GM18873 (cell line): ENCODE measurements at regions not wholly inside any gene's neighbourhood (a gene's known extent, or its start where the extent isn't known, plus 50 kb on each side); places are given as distances from the start of the nearest gene placed in this dataset.

Experiments
- ATAC-seq: cut with Tn5 transposase; IDR thresholded peaks from one replicate; pipeline ENCODE4 v1.9.1; 2021; ENCODE audit warnings: mild to moderate bottlenecking, moderate library complexity, moderate number of reproducible peaks; ENCODE audit not compliant: unreplicated experiment, low FRiP score

DNA sequence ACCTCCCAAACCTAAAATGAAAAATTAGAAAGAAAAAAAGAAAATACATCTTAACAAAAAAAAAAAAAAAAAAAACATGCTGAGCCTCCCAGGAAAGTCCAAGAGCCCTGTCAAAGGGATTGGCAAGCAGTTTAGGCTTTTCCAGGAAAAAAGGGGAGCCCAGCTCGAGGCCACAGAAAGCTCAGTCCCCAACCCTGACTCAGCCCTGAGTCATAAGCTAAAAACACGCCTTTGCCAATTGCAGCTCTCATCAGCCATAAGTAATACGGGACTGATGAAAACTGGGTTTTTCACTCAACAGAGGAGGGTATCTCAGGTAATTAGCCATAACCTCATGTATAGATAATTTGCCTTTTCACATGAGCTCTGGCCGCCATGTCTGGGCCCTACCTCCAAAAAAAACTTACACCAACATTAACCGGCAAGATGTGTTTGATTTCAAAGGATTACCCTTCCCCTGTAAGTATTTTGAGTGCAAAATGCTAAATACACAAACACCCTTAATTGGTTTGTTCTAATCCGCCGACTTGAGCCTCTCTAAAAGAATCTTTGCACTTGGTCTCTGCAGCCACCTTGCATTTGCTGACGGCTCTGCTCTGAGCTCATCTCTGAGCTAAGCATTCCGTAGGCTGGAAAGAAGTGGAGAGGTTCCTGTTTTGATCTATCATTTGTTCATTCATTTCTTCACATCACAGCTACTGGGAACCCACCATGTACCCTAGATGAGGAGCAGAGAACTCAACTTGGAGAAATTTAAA lies 319.2 kb downstream of the BCL11B start:
- ATAC-seq, result no peak

DNA sequence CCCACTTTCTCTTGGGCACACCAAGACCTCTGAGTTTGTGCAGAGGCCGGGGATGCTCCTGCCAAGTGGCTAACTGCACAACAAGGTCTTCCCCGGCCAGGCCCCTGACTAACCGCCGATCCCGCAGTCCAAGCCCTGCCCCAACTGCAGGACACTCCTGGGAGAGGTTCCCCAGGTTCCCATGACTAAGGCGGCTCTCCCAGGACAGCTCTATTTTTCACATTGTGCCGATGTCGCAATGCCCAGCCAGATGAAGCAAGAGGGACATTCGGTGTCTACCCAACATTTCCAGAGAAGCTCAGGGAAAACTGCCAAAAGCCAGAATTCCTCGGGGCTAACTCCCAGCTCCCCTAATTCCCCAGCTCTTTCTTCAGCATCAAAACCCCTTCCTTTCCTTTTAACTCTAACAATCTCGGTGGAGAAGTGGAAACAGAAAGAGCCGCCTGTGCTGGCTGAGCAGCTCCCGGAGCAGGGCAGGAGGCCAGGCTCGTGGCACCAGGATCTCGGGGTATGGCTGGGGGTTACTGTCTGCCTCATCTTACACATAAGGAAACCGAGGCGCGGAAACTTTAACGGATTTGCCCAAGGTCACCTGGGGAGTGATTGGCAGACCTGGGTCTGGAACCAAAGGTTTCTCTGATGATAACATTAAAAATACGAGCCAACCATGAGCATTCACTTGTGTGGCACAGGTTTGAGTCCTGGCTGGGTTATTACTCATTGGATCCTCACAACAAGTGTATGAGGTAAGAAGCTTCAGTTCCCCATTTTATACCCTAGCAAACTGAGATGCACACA lies 318.2 kb downstream of the BCL11B start:
- no peak for ATAC-seq

DNA sequence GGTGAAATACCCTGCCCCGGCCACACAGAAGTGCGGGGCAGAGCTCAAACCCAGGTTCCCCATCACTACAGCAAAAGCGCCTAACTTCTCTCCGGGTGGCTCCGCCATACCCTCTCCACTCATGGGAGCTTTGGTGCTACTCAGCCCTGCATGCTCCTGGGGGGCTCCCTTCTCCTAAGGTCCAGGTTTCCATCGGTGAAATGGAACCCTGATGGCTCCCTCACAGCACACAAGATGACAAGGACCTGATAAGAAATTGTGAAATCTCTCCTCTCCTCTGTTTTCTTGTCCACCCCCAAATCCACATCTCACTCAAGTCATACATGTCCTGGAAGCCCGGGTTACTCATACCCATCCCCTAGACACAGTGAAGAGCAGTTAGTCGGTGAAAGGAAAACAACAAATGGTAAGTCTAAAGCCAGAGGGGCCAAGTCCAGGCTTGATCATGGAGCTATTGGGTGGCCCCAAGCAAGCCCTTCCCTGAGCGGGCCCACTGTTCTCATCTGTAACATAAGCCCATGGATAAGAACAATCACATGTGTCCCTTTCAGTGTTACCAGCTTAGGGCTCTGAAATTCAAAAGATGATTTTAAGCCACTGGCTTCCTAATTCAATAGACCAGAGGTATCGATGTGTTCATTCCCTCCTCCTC lies 317.5 kb downstream of the BCL11B start:
- ATAC-seq, result no peak

DNA sequence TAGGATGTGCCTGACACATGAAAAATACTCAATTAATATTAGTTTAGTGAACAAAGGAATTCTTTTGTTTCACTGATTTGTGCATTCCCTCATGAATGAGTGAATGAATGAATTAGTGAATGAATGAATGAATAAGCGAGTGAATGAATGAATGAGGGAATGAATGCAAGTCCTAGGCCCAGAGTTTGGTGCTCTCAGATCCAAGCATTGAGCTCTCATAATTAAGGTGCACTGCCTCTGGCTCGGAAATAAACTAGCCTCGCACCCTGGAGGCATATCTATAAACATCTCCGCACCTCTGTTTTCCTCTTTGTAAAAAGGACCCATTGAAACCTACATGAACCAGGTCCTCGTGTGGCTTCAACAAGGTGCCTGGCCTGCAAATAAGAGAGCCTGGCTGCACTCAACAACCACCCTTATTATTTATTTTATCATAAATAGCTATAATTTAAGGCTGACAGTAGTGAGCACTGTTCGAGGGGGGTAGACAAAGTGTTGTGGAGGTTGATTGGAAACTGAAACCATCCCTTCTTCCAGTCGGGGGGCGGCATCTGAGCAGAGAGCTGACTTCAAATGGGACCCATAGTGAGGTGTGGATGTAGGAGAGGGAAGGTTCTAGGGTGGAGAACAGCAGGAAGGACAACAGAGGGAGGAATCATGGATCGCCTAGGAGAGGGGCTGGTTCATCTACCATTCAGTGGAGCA lies 316.8 kb downstream of the BCL11B start:
- ATAC-seq, result no peak

DNA sequence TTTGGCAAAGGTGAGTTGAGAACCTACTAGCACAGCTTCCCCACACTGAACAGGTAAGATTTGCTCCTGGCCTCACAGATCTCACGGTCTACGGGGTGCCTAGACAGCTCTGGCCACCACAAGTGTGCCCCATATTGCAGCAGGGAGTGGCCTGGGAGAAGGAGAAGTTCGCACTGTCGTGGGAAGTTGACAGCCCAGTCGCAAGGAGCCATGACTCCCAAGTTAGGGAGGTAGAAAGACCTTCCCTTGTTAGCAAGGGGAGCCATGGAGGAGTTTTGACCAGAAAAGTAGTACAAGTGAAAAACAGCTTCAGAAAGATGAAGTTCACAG lies 316.3 kb downstream of the BCL11B start:
- ATAC-seq, result no peak

DNA sequence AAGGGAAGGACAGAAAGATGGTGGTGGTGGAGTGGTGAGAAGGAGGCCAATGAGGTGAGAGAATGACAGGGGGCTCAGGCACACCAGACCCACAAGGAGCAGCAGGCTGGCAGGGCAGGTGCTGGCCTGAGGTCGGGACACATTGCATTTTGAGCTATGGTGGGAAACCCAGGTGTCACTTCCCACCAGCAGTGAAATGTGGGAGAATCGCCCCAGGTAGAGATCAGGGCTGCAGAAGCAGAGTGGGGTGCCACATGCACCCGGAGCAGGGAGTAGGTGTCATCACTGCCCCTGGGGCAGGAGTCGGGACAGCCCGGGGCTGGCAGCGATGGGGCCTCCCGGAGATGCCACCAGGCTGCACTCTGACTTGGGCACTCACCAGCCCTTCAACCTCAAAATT lies 315.8 kb downstream of the BCL11B start:
- ATAC-seq, result no peak

DNA sequence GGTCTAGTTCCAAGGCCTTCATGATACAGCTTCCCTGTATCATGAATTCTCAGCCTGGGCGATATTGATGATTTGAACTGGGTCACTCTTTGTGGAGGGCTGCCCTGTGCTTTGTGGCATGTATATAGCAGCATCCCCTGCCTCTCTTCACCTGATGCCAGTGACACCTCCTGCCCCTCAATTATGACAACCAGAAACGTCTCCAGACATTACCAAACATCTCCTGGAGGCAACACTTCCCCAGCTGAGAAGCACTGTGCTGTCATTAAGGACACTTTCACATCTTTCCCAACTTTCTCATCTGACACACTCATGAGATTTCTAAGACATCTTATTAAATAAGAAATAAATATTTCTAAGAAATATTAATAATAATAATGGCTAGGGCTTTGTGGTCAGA lies 315.3 kb downstream of the BCL11B start:
- ATAC-seq, result no peak

DNA sequence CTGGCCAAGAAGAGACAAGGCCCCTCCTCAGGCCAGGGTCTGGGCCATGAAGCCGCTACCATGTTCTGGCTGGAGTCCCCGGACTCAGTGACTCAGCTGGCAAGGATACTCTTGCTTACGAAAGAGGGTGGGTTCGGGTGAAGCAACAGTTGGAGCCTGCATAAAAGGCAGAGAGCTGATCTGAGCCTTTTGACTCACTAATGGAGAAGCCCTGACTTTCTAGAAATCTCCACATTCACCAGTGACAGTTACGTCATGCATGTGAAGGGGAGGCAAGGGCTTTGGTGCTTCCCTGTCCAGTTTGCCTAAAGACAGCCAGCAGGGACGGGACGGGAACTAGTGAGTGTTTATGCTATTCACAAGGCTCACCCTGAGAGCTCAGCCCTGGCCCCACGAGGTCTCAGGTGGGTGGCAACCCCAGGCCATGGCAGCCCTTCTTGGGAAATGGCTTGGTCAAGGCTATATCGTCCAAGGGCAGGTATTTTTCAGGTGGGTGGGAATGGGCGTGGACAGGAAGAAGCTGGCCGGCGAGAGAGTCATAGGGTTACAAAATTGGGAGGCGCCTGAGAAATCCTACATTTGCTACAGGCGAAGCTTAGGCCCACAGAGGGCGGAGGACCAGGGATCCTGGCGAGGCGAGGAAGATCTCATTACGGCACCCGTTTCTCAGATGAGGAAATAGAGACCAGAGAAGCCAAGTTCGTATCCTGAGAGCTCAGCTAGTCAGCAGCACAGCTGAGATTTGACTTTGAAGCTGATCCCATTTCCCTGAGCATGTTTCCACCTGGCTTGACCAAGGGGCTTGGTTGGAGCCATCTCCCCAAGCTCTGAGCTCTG lies 314.6 kb downstream of the BCL11B start:
- no peak for ATAC-seq

DNA sequence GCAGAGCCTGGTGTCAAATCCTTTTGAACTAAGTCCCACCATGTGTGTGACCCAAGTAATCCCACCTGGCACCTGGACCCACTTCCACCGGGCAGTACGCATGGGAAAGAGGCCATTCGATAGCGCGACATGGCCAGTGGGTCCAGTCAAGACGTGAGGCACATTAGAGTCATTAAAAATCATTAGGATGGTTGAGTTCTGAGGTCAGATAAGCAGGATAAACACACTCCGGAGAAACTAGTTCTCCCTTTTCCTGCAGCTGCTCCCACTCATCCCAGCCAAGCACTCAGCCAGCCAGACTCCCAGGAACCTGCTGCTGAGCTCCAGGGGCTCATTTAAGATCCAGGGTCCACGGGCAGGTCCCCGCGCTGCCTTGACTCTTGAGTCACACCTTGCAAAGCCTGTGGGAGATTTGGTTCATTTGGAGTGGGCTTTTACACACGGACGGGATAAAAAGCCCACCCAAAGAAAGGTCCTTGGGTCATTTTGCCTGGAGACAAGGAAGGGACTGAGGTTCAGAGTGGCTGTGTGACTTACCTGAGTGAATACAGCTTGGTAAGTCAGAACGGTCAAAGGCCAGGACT lies 313.9 kb downstream of the BCL11B start:
- ATAC-seq, result no peak

DNA sequence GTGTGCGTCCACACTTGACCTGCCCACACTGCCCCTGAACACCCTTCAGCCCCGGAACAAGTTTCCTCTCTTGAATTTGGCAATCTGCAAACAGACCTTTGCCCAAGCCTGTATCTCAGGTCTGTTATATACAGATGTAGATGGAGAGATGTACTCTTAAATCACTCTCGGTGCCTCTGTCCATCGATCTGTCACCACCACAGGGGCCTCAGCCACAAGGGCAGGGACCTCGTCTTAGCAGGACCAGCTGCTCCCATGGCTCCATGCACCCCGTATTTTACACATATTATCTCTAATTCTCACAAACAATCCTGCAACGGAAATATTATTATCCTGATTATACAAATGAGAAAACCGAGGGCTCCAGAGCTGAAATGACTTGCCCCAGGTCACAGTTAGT lies 313.4 kb downstream of the BCL11B start:
- no peak for ATAC-seq

DNA sequence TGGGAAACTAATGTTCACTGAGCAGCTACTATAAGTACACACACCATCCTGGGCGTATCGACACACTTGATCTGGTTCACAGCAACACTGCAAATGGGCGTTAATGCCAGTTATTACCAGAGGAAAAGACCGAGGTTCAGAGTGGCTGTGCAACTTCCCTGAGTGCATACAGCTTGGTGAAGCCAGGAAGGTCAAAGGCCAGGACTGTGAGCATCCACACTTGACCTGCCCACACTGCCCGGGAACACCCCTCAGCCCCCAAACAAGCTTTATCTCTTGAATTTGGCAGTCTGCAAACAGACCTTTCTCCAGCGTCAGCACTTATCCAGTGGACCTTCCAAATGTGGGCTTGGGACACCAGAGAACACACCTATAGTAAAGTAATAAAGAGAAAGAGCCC lies 312.6 kb downstream of the BCL11B start:
- ATAC-seq, result no peak

DNA sequence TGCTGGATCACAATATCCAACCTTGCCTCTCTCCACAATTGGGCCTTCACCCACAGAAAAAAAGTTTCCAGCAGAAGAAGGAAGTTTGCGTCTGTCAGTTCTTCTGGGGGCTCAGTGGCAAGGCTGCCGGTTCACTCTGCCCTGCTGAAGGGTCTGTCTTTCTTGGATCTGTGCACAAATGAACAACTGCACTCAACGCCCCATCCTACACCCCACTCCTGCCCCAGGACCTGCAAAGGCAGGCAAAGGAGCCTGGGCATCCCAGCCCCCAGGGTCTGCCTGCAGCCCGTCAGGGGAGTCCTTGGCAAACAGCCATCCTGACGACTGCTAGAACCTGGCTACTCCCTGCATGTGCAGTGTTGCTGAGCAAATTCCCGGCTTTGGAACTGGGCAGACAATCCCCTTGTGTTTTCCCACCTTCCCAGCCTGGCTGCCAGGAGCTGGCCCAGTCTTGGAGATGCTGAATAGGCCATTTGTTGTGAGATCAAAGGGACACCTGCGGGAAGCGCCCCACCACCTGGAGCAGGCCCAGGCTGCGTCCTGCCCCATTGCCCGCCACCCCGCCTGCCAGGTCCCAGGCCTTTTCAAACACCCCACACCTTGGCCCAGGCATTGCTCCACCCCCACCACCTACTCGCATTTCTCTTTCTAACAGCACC lies 311.9 kb downstream of the BCL11B start:
- ATAC-seq, result no peak

DNA sequence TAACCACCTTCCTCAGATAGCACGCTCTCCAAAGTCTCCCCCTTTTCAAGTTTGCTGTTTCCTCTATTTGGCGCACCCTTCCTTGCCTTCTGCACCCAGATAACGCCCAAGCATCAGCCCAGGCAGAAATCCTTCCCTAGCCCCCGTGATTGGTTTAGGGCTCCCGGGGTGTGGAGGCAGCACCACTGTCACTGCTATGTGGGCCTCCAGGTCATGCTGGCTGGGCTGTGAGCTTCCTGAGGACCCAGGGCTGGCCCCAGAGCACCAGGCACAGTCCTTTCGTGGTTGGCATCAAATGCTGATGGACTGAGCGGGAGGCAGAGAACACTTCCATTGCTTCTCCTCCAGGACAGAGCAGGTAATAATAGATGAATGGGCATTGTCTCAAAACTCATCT lies 311.4 kb downstream of the BCL11B start:
- ATAC-seq, result no peak

DNA sequence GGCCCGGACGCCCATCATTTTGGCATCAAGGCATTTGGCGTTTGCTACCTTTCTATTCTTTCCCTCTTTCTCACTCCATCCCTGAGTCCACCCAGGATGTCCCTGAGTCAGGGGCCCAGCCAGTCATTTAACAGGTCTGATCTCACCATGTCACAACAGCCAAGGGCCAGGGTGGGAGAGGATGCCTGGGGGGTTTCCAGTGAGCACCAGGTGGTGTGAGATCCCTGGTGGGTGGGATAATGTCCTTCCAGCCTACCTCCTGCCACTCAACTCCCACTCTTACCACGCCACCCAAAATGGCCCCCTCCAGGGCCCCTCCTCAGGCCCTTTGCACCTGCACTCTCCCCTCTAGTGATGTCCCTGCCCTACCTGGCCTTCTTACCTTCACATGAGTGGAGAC lies 310.8 kb downstream of the BCL11B start:
- no peak for ATAC-seq

DNA sequence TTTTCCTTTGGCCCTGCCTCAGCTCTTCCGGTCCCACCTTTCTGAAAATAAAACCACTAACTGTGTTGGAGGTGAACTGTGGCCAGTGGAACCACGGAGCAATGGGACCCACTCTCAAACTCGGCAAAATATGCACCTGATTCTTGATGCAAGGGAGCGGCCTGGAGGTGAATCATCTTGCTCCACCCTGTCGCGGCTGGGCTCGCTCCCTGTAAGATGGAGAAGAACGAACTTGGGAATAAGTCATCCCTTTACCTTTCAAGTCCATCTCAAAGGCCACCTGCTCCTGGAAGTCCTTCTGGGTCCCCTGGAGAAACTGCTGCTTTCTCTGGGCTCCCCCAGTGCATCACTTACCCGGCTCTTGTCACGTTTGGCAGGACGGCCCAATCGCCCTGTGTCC lies 309.9 kb downstream of the BCL11B start:
- no peak for ATAC-seq

DNA sequence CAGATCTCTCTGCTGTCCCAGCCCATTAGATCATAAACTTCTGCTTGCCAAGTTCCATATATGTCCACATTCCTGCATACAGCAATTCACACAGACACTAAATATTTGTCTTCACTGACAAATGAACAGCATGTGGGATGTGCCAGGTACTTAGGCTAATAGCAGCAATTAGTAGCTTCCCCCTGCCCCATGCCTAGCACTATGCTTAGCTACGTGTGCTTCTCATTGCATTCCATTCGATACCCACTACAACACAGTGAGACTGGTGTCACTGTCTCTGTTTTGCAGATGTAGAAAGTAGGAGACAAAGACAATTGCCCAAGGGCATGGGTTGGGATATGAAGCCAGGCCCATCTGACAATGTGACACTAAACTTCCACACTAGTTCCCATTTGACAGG lies 308.4 kb downstream of the BCL11B start:
- ATAC-seq, result no peak

DNA sequence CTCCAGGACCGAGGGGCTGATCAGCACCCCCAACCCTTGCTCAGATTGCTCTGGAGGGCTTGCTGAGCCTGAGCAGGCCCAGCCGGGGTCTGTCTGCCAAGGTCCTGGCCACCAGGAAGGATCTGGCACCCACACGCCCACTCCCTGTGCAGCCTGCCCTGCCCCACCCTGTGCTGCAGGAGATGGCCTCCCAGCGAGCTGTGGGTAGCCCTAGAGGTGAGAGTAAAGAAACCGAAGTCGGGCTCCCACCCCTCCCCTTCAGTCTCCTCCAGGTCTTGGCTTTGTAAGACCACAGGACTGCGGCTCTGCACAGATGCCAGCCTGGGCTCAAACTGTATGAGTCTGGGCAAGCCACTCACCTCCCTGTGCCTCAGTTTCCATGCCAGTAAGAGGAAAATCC lies 307.8 kb downstream of the BCL11B start:
- no peak for ATAC-seq

DNA sequence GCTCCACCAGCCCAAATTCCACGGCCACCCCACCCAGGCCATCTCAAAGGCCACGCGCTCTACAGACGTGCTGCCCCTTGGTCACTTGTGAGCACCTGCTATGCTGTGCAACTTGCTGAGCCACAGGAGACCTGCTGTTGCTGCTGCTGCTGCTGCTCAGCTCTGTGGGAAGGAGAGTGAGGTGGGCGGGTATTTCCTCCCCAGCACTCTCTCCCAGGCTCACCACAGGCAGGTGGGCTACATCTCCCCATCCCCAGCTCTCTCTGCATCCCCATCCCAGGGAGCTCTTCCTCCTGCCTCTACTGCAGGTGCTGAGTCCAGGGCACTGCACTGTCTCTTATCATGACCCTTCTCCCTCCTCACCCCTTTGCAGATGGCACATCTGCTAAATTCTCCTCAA lies 306.9 kb downstream of the BCL11B start:
- ATAC-seq, result no peak

DNA sequence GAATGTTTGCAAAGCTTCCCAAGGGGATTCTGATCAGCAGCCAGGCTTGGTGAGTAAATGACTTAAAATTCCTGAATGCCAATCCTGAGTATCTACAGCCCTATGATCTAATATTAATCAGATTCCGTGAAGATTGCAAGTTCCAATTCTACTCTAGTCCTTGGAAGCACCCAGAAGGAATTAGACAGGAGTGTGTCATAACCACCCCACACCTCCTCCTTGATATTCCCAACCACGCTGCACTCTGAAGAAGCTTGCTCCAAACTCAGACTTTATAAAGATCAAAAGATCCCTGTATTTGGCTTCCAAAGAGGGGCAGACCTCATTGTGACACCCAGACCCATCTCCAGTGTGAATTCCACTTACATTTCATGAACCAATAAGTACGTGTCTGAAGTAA lies 306.0 kb downstream of the BCL11B start:
- ATAC-seq, result no peak
